H1 (cell line): ENCODE measurements at regions not wholly inside any gene's neighbourhood (a gene's known extent, or its start where the extent isn't known, plus 50 kb on each side); places are given as distances from the start of the nearest gene placed in this dataset.

Source experiments
- CTCF ChIA-PET: fragments of 300-600 bp; sonication (Branson Sonifier 250); formaldehyde crosslinking; loops from one replicate; lab custom pipeline; 2021; ENCODE audit not compliant: partially characterized antibody; lab: Charles Lee
- POLR2A ChIA-PET: fragments of 300-600 bp; sonication (Branson Sonifier 250); formaldehyde crosslinking; loops from one replicate; lab custom pipeline; 2021; ENCODE audit warnings: inconsistent platforms; ENCODE audit not compliant: partially characterized antibody; lab: Charles Lee
- DNase-seq, 2 experiments: peaks; one replicate each; pipeline versions ENCODE4 v3.0.0 to v3.0.0-alpha.2; 2010 to 2022; ENCODE audit warnings: low spot score in 2 of 2, low read depth in 1 of 2, mixed read lengths in 1 of 2
- FAIRE-seq: peaks from 2 replicates; lab custom pipeline; 2011; peaks lifted over from hg19 to GRCh38; lab: Jason Lieb, UNC
- H2AFZ ChIP-seq: 2 replicates; pipeline ENCODE4 v1.8.1; 2012; ENCODE audit warnings: low read length, inconsistent platforms
- H2AK5ac ChIP-seq: 2 replicates; pipeline ENCODE4 v1.6.1; 2013; ENCODE audit warnings: low read depth, low read length
- H2BK120ac ChIP-seq: replicated peaks from 2 replicates; pipeline ENCODE3; 2013; ENCODE audit warnings: low read depth, low read length, inconsistent platforms
- H2BK12ac ChIP-seq: 2 replicates; pipeline ENCODE4 v1.6.1; 2013; ENCODE audit warnings: low read depth, low read length
- H2BK15ac ChIP-seq: 2 replicates; pipeline ENCODE4 v1.6.1; 2013; ENCODE audit warnings: low read length
- H2BK20ac ChIP-seq: 2 replicates; pipeline ENCODE4 v1.6.1; 2013; ENCODE audit warnings: low read length
- H2BK5ac ChIP-seq: 2 replicates; pipeline ENCODE4 v1.6.1; 2013; ENCODE audit warnings: low read depth, low read length
- H3K14ac ChIP-seq: 2 replicates; pipeline ENCODE4 v1.6.1; 2013; ENCODE audit warnings: inconsistent platforms; ENCODE audit not compliant: insufficient read length
- H3K18ac ChIP-seq: 2 replicates; pipeline ENCODE4 v1.6.1; 2013; ENCODE audit warnings: low read length; ENCODE audit errors: extremely low read depth
- H3K23ac ChIP-seq: 2 replicates; pipeline ENCODE4 v1.6.1; 2013; ENCODE audit warnings: inconsistent platforms; ENCODE audit not compliant: insufficient read length
- H3K23me2 ChIP-seq: 2 replicates; pipeline ENCODE4 v1.6.1; 2013; ENCODE audit warnings: low read depth, low read length
- H3K27ac ChIP-seq: 2 replicates; pipeline ENCODE4 v1.6.1; 2011; ENCODE audit warnings: low read depth, low read length, inconsistent platforms
- H3K27me3 ChIP-seq, 4 experiments: replicated peaks in 1 of 4; 1 replicate in 1 of 4; 2 replicates in 3 of 4; pipeline versions ENCODE4 v1.6.1 to v1.8.1; 2011 to 2013; ENCODE audit warnings: low read length in 3 of 4, mild to moderate bottlenecking in 3 of 4, inconsistent platforms in 2 of 4, mixed read lengths in 2 of 4, moderate library complexity in 1 of 4; ENCODE audit not compliant: control insufficient read depth in 3 of 4, insufficient read depth in 3 of 4; ENCODE audit errors: extremely low read depth in 1 of 4
- H3K36me3 ChIP-seq, 4 experiments: 2 replicates each; pipeline versions ENCODE4 v1.6.1 to v1.8.1; 2011 to 2013; ENCODE audit warnings: mild to moderate bottlenecking in 4 of 4, low read length in 3 of 4, moderate library complexity in 2 of 4, control low read depth in 1 of 4, inconsistent platforms in 1 of 4; ENCODE audit not compliant: insufficient read depth in 4 of 4, control insufficient read depth in 2 of 4
- H3K4ac ChIP-seq: replicated peaks from 2 replicates; pipeline ENCODE3; 2013; ENCODE audit warnings: low read length, low read depth, mixed read lengths, inconsistent platforms; ENCODE audit not compliant: insufficient read length
- H3K4me1 ChIP-seq, 4 experiments: replicated peaks in 1 of 4; 1 replicate in 1 of 4; 2 replicates in 3 of 4; pipeline versions ENCODE4 v1.6.1 to v1.8.1; 2011 to 2013; ENCODE audit warnings: low read length in 3 of 4, inconsistent platforms in 2 of 4, mixed read lengths in 1 of 4; ENCODE audit not compliant: insufficient read depth in 4 of 4, control insufficient read depth in 3 of 4
- H3K4me2 ChIP-seq, 2 experiments: 2 replicates each; pipeline versions ENCODE4 v1.6.1 to v1.8.1; 2011 to 2013; ENCODE audit warnings: low read depth in 2 of 2, low read length in 2 of 2, control low read depth in 1 of 2, inconsistent platforms in 1 of 2, mild to moderate bottlenecking in 1 of 2; ENCODE audit not compliant: insufficient read depth in 1 of 2
- H3K4me3 ChIP-seq, 4 experiments: fragments of 200-600, 300-600 bp in 1 of 4; sonication (generic), shearing (Covaris generic), sonication (Bioruptor Twin) in 1 of 4; 2 replicates each; pipeline versions ENCODE4 v1.5.1 to v1.8.1; 2011 to 2016; ENCODE audit warnings: low read length in 4 of 4, low read depth in 3 of 4, control low read depth in 2 of 4, inconsistent platforms in 2 of 4, mild to moderate bottlenecking in 2 of 4, mixed read lengths in 1 of 4, moderate library complexity in 1 of 4; ENCODE audit not compliant: insufficient read depth in 2 of 4; ENCODE audit errors: extremely low read depth in 1 of 4
- H3K56ac ChIP-seq: replicated peaks from 2 replicates; pipeline ENCODE3; 2013; ENCODE audit warnings: low read depth, mild to moderate bottlenecking, mixed read lengths, low read length, inconsistent platforms; ENCODE audit not compliant: insufficient read length
- H3K79me1 ChIP-seq: 2 replicates; pipeline ENCODE4 v1.6.1; 2013; ENCODE audit warnings: low read depth, low read length, control low read depth
- H3K79me2 ChIP-seq, 2 experiments: 2 replicates each; pipeline versions ENCODE4 v1.6.1 to v1.8.1; 2012 to 2013; ENCODE audit warnings: low read length in 2 of 2, mild to moderate bottlenecking in 2 of 2, inconsistent platforms in 1 of 2; ENCODE audit not compliant: insufficient read depth in 2 of 2, control insufficient read depth in 1 of 2
- H3K9ac ChIP-seq, 4 experiments: replicated peaks in 1 of 4; 1 replicate in 1 of 4; 2 replicates in 3 of 4; pipeline versions ENCODE4 v1.6.1 to v1.8.1; 2011 to 2013; ENCODE audit warnings: low read depth in 3 of 4, low read length in 3 of 4, control low read depth in 2 of 4, mild to moderate bottlenecking in 2 of 4, moderate library complexity in 2 of 4, inconsistent platforms in 1 of 4; ENCODE audit errors: extremely low read depth in 1 of 4
- H3K9me3 ChIP-seq, 2 experiments: 2 replicates each; pipeline versions ENCODE4 v1.6.1 to v1.8.1; 2012 to 2013; ENCODE audit warnings: mild to moderate bottlenecking in 2 of 2, moderate library complexity in 2 of 2, control low read depth in 1 of 2, inconsistent platforms in 1 of 2, low read depth in 1 of 2, low read length in 1 of 2, mixed read lengths in 1 of 2; ENCODE audit not compliant: insufficient read depth in 2 of 2
- H4K20me1 ChIP-seq, 2 experiments: replicated peaks in 1 of 2; 2 replicates each; pipeline versions ENCODE3 to v1.8.1; 2011 to 2013; ENCODE audit warnings: inconsistent platforms in 2 of 2, low read length in 2 of 2, mild to moderate bottlenecking in 1 of 2; ENCODE audit not compliant: insufficient read depth in 2 of 2, control insufficient read depth in 1 of 2
- H4K5ac ChIP-seq: 2 replicates; pipeline ENCODE4 v1.6.1; 2013; ENCODE audit warnings: low read length, low read depth, mixed read lengths, inconsistent platforms; ENCODE audit not compliant: insufficient read length
- H4K8ac ChIP-seq: 2 replicates; pipeline ENCODE4 v1.8.0; 2013; ENCODE audit warnings: mild to moderate bottlenecking, moderate library complexity, low read length, inconsistent platforms; ENCODE audit not compliant: insufficient read depth; ENCODE audit errors: extremely low read depth
- H4K91ac ChIP-seq: replicated peaks from 2 replicates; pipeline ENCODE3; 2013; ENCODE audit warnings: low read length, mixed read lengths, inconsistent platforms; ENCODE audit not compliant: insufficient read length
- ASH2L ChIP-seq: fragments of 200-600, 300-600 bp; sonication (generic); IDR thresholded peaks from one replicate; pipeline ENCODE4 v1.7.1; 2017; ENCODE audit warnings: low read length
- CBX8 ChIP-seq: fragments of 300-800, 300-1000 bp; sonication (generic); IDR thresholded peaks from 2 replicates; pipeline ENCODE4 v1.7.1; 2016; ENCODE audit warnings: low read depth, low read length, borderline replicate concordance
- E2F6 ChIP-seq: IDR thresholded peaks from 2 replicates; pipeline ENCODE4 v1.6.1; 2012; ENCODE audit warnings: inconsistent platforms
- FOSL1 ChIP-seq: IDR thresholded peaks from 2 replicates; pipeline ENCODE4 v1.6.1; 2011; ENCODE audit warnings: mild to moderate bottlenecking, low read depth, low read length, moderate library complexity; ENCODE audit not compliant: insufficient read depth
- HDAC2 ChIP-seq, 2 experiments: fragments of 300-600 bp in 1 of 2; sonication (generic) in 1 of 2; IDR thresholded peaks; 2 replicates each; pipeline ENCODE4 v1.6.1; 2011 to 2012; ENCODE audit warnings: low read depth in 2 of 2, low read length in 2 of 2, mild to moderate bottlenecking in 2 of 2, moderate library complexity in 2 of 2, borderline replicate concordance in 1 of 2, inconsistent platforms in 1 of 2
- KDM1A ChIP-seq: fragments of 200-600, 300-600 bp; sonication (generic); IDR thresholded peaks from 2 replicates; pipeline ENCODE4 v1.7.1; 2016; ENCODE audit warnings: mild to moderate bottlenecking, low read length, borderline replicate concordance
- RFX5 ChIP-seq: IDR thresholded peaks from 2 replicates; pipeline ENCODE4 v1.6.1; 2011; ENCODE audit warnings: low read depth, low read length, improper control_type of control experiment, borderline replicate concordance
- SIRT6 ChIP-seq: IDR thresholded peaks from one replicate; pipeline ENCODE4 v1.7.1; 2012; ENCODE audit warnings: low read length, inconsistent platforms
- TCF12 ChIP-seq: IDR thresholded peaks from 2 replicates; pipeline ENCODE4 v1.6.1; 2011; ENCODE audit warnings: low read depth, mild to moderate bottlenecking, low read length
- WGBS, 2 experiments: shearing (Covaris generic) in 1 of 2; methylation state at CpG; one replicate each; pipeline versions ENCODE4 v1.1.6 to v1.1.7; 2013 to 2015; ENCODE audit warnings: low lambda C conversion rate in 2 of 2, mixed read lengths in 2 of 2, inconsistent platforms in 1 of 2, low coverage in 1 of 2, missing lambda C conversion rate in 1 of 2; ENCODE audit not compliant: insufficient replicate concordance in 2 of 2, insufficient coverage in 1 of 2, insufficient read length in 1 of 2; ENCODE audit errors: extremely low coverage in 1 of 2, missing lambda C conversion rate in 1 of 2; 5-methylcytosine and 5-hydroxymethylcytosine counted together

GRCh38 chr6:118377711-118378414 lies 170.2 kb upstream of the PLN start:
- peak; percentile 50 for FAIRE-seq
- no peak overlapping the region for H2AFZ ChIP-seq
- TF ChIP-seq ASH2L (peak; percentile 39), RFX5 (no peak), HDAC2 (IDR thresholded peaks at IDR 0.05; ENCODE audit: borderline replicate concordance in 1 of 2, low read depth in 2 of 2, low read length in 2 of 2) (no peak), TCF12 (peak; percentile 95), CBX8 (no peak), E2F6 (no peak), KDM1A (peak; percentile 40; the same call in 1 of the 2 replicates), FOSL1 (no peak), SIRT6 (no peak)

More at GRCh38 chr6:118377711-118378414, 170.2 kb upstream of the PLN start:
- H2BK20ac ChIP-seq: no peak overlapping the region
- no peaks in the 10 kb centered on the region for H3K79me2 ChIP-seq
- H3K27ac ChIP-seq: no peak overlapping the region
- H2BK12ac ChIP-seq: no peak overlapping the region
- H3K4me1 ChIP-seq: peaks cover 0 to 7% (median 4%) of the 10 kb centered on the region in 4 experiments; a peak in 5 of 7 replicates
- no peaks in the 10 kb centered on the region for H3K79me1 ChIP-seq
- no peak overlapping the region for H2BK15ac ChIP-seq
- peak overlapping the region in 1 of 2 experiments; percentile 10; a peak in 1 of 4 replicates for H3K4me2 ChIP-seq
- H3K36me3 ChIP-seq: no peaks in the 10 kb centered on the region
- no peak overlapping the region for H3K14ac ChIP-seq
- peak in 1 of 2 experiments; percentile 54 for DNase-seq
- no peak overlapping the region for H3K56ac ChIP-seq
- WGBS, 2 experiments: 69% methylated on average over 15 of the region's 15 CpGs; no CpG with 5 or more reads in 1 of the 2 experiments
- no peaks in the 10 kb centered on the region for H3K27me3 ChIP-seq
- no peaks in the 10 kb centered on the region for H4K20me1 ChIP-seq
- no peak overlapping the region for H3K4ac ChIP-seq
- no peak overlapping the region for H3K23ac ChIP-seq
- H2AK5ac ChIP-seq: no peak overlapping the region
- no peak overlapping the region for H3K9ac ChIP-seq
- H4K91ac ChIP-seq: no peak overlapping the region
- H3K4me3 ChIP-seq: no peak overlapping the region; a peak in 1 of 8 replicates
- H4K5ac ChIP-seq: no peak overlapping the region
- ChIA-PET CTCF (interaction anchor here (0.6 to 1.0 kb wide), 2 partner anchors 37 to 407 kb away, joined by 3 read pairs; no protein-coding TSS in a partner anchor), POLR2A (no interaction called here)
- H4K8ac ChIP-seq: no peak overlapping the region
- no peaks in the 10 kb centered on the region; the same call in 1 of the 2 replicates for H3K23me2 ChIP-seq
- H3K18ac ChIP-seq: no peak overlapping the region
- H2BK120ac ChIP-seq: no peak overlapping the region
- H3K9me3 ChIP-seq: no peaks in the 10 kb centered on the region
- H2BK5ac ChIP-seq: no peak overlapping the region
